ENCODE measurements at regions not wholly inside any gene's neighbourhood (a gene's known extent, or its start where the extent isn't known, plus 50 kb on each side); places are given as distances from the start of the nearest gene placed in this dataset.
A peak's percentile ranks its signal among the peaks of the same experiment; 100 is the strongest.

DNA sequence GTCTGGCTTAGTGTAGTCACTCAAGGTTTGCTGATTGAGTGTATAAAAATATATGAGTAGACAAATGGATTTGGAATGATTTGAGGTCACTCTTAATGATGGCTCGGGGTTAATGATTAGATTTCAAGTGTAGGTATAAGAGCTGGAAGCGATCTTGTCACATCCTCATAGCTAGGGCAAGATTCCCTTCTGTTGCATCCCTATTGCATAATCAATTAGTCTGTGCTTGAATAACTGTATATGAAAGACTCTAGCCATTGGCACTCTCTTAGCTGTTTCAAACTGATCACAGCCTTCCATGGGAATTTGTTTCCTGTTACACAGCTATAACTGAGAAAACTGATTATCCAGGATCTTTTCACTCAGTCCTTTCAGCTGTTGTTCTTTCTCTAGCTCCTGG, 811.6 kb downstream of the TLE4 start:
- POLR2A ChIA-PET: no interaction called here
- H3K27me3 Mint-ChIP-seq (ENCODE audit: insufficient read depth, unreplicated experiment): no peaks in the 10 kb centered on the region
- DNase-seq (ENCODE audit: unreplicated experiment): no peak
- intact Hi-C loops (cut with micrococcal nuclease): no loop called here
- no peaks in the 10 kb centered on the region for H3K9me3 Mint-ChIP-seq (ENCODE audit: unreplicated experiment)
- TF ChIP-seq, protein P1, sequence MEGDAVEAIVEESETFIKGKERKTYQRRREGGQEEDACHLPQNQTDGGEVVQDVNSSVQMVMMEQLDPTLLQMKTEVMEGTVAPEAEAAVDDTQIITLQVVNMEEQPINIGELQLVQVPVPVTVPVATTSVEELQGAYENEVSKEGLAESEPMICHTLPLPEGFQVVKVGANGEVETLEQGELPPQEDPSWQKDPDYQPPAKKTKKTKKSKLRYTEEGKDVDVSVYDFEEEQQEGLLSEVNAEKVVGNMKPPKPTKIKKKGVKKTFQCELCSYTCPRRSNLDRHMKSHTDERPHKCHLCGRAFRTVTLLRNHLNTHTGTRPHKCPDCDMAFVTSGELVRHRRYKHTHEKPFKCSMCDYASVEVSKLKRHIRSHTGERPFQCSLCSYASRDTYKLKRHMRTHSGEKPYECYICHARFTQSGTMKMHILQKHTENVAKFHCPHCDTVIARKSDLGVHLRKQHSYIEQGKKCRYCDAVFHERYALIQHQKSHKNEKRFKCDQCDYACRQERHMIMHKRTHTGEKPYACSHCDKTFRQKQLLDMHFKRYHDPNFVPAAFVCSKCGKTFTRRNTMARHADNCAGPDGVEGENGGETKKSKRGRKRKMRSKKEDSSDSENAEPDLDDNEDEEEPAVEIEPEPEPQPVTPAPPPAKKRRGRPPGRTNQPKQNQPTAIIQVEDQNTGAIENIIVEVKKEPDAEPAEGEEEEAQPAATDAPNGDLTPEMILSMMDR (IDR thresholded peaks at IDR 0.05; ENCODE audit: unreplicated experiment): no peak
- H3K4me1 Mint-ChIP-seq (ENCODE audit: insufficient read depth, unreplicated experiment): peaks cover 24% of the 10 kb centered on the region
- no peak overlapping the region for H3K4me3 Mint-ChIP-seq (ENCODE audit: unreplicated experiment)
- CTCF ChIA-PET: no interaction called here
- no peaks in the 10 kb centered on the region for H3K36me3 Mint-ChIP-seq (ENCODE audit: insufficient read depth, unreplicated experiment)
- BruUV-seq (replicated peaks): no TSS peak
- H3K27ac Mint-ChIP-seq (ENCODE audit: low read depth, unreplicated experiment): no peak overlapping the region

DNA sequence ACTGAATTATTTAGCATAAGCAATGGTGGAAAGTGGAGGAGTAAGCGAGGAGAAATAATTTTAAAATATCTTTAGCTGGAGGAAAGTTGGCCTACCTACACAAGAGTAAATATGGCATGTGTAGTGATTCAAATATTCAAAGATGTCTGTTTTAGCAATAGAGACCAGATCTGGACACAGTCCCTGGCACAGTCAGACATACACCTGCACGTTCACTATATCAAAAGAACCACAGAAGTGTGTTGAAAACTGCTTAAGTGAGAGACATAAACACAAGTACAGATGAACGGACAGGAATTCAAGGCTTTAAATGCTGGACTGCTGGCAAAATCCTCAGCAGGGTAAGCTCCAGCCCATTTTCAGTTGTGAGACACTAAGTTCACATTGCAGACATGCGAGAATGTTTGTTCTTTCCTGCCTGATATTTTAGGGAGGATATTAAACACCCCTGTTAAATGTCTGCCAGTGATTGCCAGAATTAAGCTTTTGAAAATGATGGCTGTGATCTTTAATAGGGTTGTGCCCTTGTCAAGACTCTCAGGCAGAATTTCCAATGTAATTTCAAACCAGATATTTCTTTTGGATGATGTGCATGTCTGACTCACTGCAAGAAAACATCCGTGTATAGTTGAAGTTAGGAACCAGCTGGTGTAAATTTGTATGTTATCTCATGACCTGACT, 810.6 kb downstream of the TLE4 start:
- no peaks in the 10 kb centered on the region for H3K27me3 Mint-ChIP-seq (ENCODE audit: insufficient read depth, unreplicated experiment)
- ChIA-PET POLR2A (no interaction called here), CTCF (interaction anchor here (0.5 to 0.6 kb wide), 2 partner anchors 40 to 826 kb away, joined by 3 read pairs; no protein-coding TSS in a partner anchor)
- peaks cover 32% of the 10 kb centered on the region for H3K4me1 Mint-ChIP-seq (ENCODE audit: insufficient read depth, unreplicated experiment)
- TF ChIP-seq, protein P1 (IDR thresholded peaks at IDR 0.05; ENCODE audit: unreplicated experiment): no peak
- intact Hi-C loops (cut with micrococcal nuclease): no loop called here
- H3K9me3 Mint-ChIP-seq (ENCODE audit: unreplicated experiment): no peaks in the 10 kb centered on the region
- DNase-seq (ENCODE audit: unreplicated experiment): peak; percentile 10
- no peak overlapping the region for H3K4me3 Mint-ChIP-seq (ENCODE audit: unreplicated experiment)
- H3K36me3 Mint-ChIP-seq (ENCODE audit: insufficient read depth, unreplicated experiment): no peaks in the 10 kb centered on the region
- H3K27ac Mint-ChIP-seq (ENCODE audit: low read depth, unreplicated experiment): no peak overlapping the region
- BruUV-seq (replicated peaks): no TSS peak

GRCh38 chr9:80380301-80380700, 808.5 kb downstream of the TLE4 start:
- TF ChIP-seq, protein P1 (IDR thresholded peaks at IDR 0.05; ENCODE audit: unreplicated experiment): no peak
- intact Hi-C loops (cut with micrococcal nuclease): no loop called here
- peak overlapping the region; percentile 25 for H3K27ac Mint-ChIP-seq (ENCODE audit: low read depth, unreplicated experiment)
- no peaks in the 10 kb centered on the region for H3K36me3 Mint-ChIP-seq (ENCODE audit: insufficient read depth, unreplicated experiment)
- BruUV-seq (replicated peaks): no TSS peak
- ChIA-PET CTCF (interaction anchor here (0.8 kb wide), 1 partner anchor 1745 kb away, joined by 4 read pairs; no protein-coding TSS in a partner anchor), POLR2A (no interaction called here)
- peaks cover 34% of the 10 kb centered on the region for H3K4me1 Mint-ChIP-seq (ENCODE audit: insufficient read depth, unreplicated experiment)
- no peaks in the 10 kb centered on the region for H3K27me3 Mint-ChIP-seq (ENCODE audit: insufficient read depth, unreplicated experiment)
- no peak overlapping the region for H3K4me3 Mint-ChIP-seq (ENCODE audit: unreplicated experiment)
- DNase-seq (ENCODE audit: unreplicated experiment): no peak
- H3K9me3 Mint-ChIP-seq (ENCODE audit: unreplicated experiment): no peaks in the 10 kb centered on the region

GRCh38 chr9:80378669-80379293, 807.0 kb downstream of the TLE4 start:
- POLR2A ChIA-PET: interaction anchor here (0.7 to 1.6 kb wide), 12 partner anchors 8 to 834 kb away, joined by 3 to 7 read pairs (median 3); no protein-coding TSS in a partner anchor
- no peaks in the 10 kb centered on the region for H3K9me3 Mint-ChIP-seq (ENCODE audit: unreplicated experiment)
- intact Hi-C loops (cut with micrococcal nuclease): loop anchor here (2.0 kb wide), 1 partner anchor 182 kb away; no protein-coding TSS in a partner anchor
- peaks cover 34% of the 10 kb centered on the region for H3K4me1 Mint-ChIP-seq (ENCODE audit: insufficient read depth, unreplicated experiment)
- peak overlapping the region; percentile 45 for H3K4me3 Mint-ChIP-seq (ENCODE audit: unreplicated experiment)
- peak overlapping the region; percentile 25 for H3K27ac Mint-ChIP-seq (ENCODE audit: low read depth, unreplicated experiment)
- H3K27me3 Mint-ChIP-seq (ENCODE audit: insufficient read depth, unreplicated experiment): no peaks in the 10 kb centered on the region
- CTCF ChIA-PET: interaction anchor here (0.7 to 1.9 kb wide), 4 partner anchors 10 to 889 kb away, joined by 3 to 5 read pairs (median 4); no protein-coding TSS in a partner anchor
- H3K36me3 Mint-ChIP-seq (ENCODE audit: insufficient read depth, unreplicated experiment): no peaks in the 10 kb centered on the region
- TF ChIP-seq, protein P1 (IDR thresholded peaks at IDR 0.05; ENCODE audit: unreplicated experiment): no peak
- peak; percentile 86 for DNase-seq (ENCODE audit: unreplicated experiment)
- BruUV-seq (replicated peaks): no TSS peak

All from MCF 10A (cell line).